Hepatocyte (in vitro differentiated cells): ENCODE measurements at regions not wholly inside any gene's neighbourhood (a gene's known extent, or its start where the extent isn't known, plus 50 kb on each side); places are given as distances from the start of the nearest gene placed in this dataset.

ENCODE experiments used
- EZH2 ChIP-seq: fragments of 200-600 bp; sonication (generic); IDR thresholded peaks from 2 replicates; pipeline ENCODE4 v1.6.1; 2016; ENCODE audit warnings: antibody characterized with exemption, mild to moderate bottlenecking, borderline replicate concordance
- TF ChIP-seq, protein P1 (sequence below): fragments of 200-600 bp; sonication (generic); IDR thresholded peaks from 2 replicates; pipeline ENCODE4 v1.5.1; 2016; ENCODE audit warnings: antibody characterized with exemption, mild to moderate bottlenecking; ENCODE audit not compliant: poor library complexity

GRCh38 chr6:33865478-33866077, 61.8 kb upstream of the MLN start:
- TF ChIP-seq, protein P1, sequence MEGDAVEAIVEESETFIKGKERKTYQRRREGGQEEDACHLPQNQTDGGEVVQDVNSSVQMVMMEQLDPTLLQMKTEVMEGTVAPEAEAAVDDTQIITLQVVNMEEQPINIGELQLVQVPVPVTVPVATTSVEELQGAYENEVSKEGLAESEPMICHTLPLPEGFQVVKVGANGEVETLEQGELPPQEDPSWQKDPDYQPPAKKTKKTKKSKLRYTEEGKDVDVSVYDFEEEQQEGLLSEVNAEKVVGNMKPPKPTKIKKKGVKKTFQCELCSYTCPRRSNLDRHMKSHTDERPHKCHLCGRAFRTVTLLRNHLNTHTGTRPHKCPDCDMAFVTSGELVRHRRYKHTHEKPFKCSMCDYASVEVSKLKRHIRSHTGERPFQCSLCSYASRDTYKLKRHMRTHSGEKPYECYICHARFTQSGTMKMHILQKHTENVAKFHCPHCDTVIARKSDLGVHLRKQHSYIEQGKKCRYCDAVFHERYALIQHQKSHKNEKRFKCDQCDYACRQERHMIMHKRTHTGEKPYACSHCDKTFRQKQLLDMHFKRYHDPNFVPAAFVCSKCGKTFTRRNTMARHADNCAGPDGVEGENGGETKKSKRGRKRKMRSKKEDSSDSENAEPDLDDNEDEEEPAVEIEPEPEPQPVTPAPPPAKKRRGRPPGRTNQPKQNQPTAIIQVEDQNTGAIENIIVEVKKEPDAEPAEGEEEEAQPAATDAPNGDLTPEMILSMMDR: no peak
- no peak for TF ChIP-seq EZH2
